SU-DHL-6 (cell line): ENCODE measurements at regions not wholly inside any gene's neighbourhood (a gene's known extent, or its start where the extent isn't known, plus 50 kb on each side); places are given as distances from the start of the nearest gene placed in this dataset.

Source experiments
- CTCF ChIP-seq: fragments of 200-600 bp; sonication (generic); IDR thresholded peaks from one replicate; pipeline ENCODE4 v1.5.1; 2017; ENCODE audit warnings: antibody characterized with exemption, mild to moderate bottlenecking, low read length, moderate library complexity; ENCODE audit not compliant: insufficient read depth, poor library complexity, severe bottlenecking
- EZH2phosphoT487 ChIP-seq: fragments of 200-600 bp; sonication (generic), shearing (Covaris generic); conservative IDR thresholded peaks from 2 replicates; pipeline ENCODE4 v1.6.1; 2018; ENCODE audit warnings: mild to moderate bottlenecking, antibody characterized with exemption, low read length, moderate library complexity, mixed read lengths

GRCh38 chr16:87199379-87199778 lies 117.8 kb downstream of the C16orf95 start:
- TF ChIP-seq CTCF = no peak
- TF ChIP-seq EZH2phosphoT487 = no peak
